PC-9 (cell line): ENCODE measurements at regions not wholly inside any gene's neighbourhood (a gene's known extent, or its start where the extent isn't known, plus 50 kb on each side); places are given as distances from the start of the nearest gene placed in this dataset.

Source experiments
- CTCF ChIP-seq: fragments of 200-600 bp; sonication (generic); conservative IDR thresholded peaks from 2 replicates; pipeline ENCODE4 v1.6.1; 2017; ENCODE audit warnings: mixed run types, antibody characterized with exemption, mild to moderate bottlenecking, moderate library complexity
- EZH2 ChIP-seq: fragments of 200-600 bp; sonication (generic); IDR thresholded peaks from 2 replicates; pipeline ENCODE4 v1.8.0; 2017; ENCODE audit warnings: antibody characterized with exemption, low read depth

- TF ChIP-seq CTCF: no peak
- no peak for TF ChIP-seq EZH2
Measured at GRCh38 chr9:107548298-107549142, 59.0 kb upstream of the KLF4 start.
